ENCODE measurements at regions not wholly inside any gene's neighbourhood (a gene's known extent, or its start where the extent isn't known, plus 50 kb on each side); places are given as distances from the start of the nearest gene placed in this dataset.

GRCh38 chr6:42509256-42509655 lies 54.6 kb upstream of the UBR2 start:
- TF ChIP-seq NFRKB (IDR thresholded peaks at IDR 0.05) (no peak), FOXA1 (IDR thresholded peaks at IDR 0.05) (no peak), BHLHE40 (IDR thresholded peaks at IDR 0.05; ENCODE audit: borderline replicate concordance) (no peak), FOXK2 (IDR thresholded peaks at IDR 0.05) (no peak), FOXM1 (IDR thresholded peaks at IDR 0.05; ENCODE audit: borderline replicate concordance) (no peak), SUZ12 (IDR thresholded peaks at IDR 0.05) (no peak), CTBP1 (IDR thresholded peaks at IDR 0.05; ENCODE audit: borderline replicate concordance) (no peak), SP1 (IDR thresholded peaks at IDR 0.05) (no peak), ARNT (IDR thresholded peaks at IDR 0.05) (no peak), LEF1 (IDR thresholded peaks at IDR 0.05; ENCODE audit: borderline replicate concordance) (no peak), HDGF (IDR thresholded peaks at IDR 0.05; ENCODE audit: borderline replicate concordance) (no peak)

All from HEK293T (cell line).